GM06990 (cell line): ENCODE measurements at regions not wholly inside any gene's neighbourhood (a gene's known extent, or its start where the extent isn't known, plus 50 kb on each side); places are given as distances from the start of the nearest gene placed in this dataset.

Experiments used
- DNase-seq: peaks from one replicate; pipeline ENCODE4 v3.0.0-alpha.2; 2011; ENCODE audit not compliant: insufficient read length; ENCODE audit errors: extremely low read depth
- H3K27me3 ChIP-seq: replicated peaks from 2 replicates; pipeline ENCODE4 v1.6.0; 2011; ENCODE audit warnings: low read length; ENCODE audit not compliant: control insufficient read depth, insufficient read depth
- H3K36me3 ChIP-seq: 2 replicates; pipeline ENCODE4 v1.5.1; 2011; ENCODE audit warnings: low read length; ENCODE audit not compliant: control insufficient read depth, insufficient read depth
- H3K4me3 ChIP-seq: replicated peaks from 2 replicates; pipeline ENCODE4 v1.5.1; 2011; ENCODE audit warnings: low read depth, mild to moderate bottlenecking, control low read depth, low read length
- CTCF ChIP-seq: IDR thresholded peaks from 2 replicates; pipeline ENCODE4 v1.5.1; 2011; ENCODE audit warnings: low read length, control low read depth, mild to moderate bottlenecking, inconsistent platforms; ENCODE audit not compliant: insufficient read depth, poor library complexity, severe bottlenecking

DNA sequence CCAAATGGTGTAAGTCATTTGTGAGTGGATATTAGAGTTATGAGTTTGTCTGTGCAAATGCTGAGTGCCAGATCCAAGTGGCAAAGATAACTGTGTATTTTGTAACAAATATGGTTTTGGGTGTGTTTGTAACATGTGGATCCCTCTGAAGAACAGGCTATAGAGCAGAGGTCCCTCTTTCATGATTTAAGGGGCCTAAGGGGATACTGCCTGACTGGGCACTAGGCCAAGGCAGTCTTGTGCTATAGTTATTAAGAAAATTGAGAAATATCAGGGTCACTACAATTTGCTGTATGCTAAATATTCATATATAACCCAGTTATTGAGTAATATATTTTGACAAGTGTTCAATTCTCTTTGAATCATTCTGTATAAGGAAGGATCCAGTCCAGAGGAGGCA lies 555.6 kb upstream of the RGMA start:
- TF ChIP-seq CTCF = no peak
- Histone ChIP-seq H3K27me3 (no peaks in the 10 kb centered on the region), H3K36me3 (no peaks in the 10 kb centered on the region), H3K4me3 (no peak overlapping the region)
- DNase-seq = no peak

DNA sequence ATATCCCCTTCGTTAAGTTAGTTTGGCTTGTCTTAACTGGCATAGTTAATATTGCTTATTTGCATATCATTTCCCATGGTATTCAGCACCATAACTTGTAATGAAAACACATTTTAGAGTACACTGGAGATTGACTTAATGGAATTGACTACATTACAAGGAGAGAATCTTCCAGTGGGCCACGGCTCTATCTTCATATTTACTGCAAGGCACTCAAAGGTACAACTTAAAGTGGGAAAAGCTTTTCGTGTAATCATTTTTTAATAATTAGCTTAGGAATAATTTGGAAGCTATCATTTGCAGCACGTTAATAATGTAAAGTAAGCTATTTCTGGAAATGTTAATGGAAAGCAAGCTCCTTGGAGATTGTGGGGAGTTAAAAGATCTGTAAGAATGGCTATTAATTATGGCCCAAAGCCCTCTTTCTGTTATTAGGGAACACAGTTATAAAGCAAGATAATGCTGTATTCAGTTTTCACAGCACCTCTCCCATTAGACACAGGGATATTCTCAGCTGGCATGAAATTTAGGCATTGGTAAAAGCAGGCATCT lies 551.5 kb upstream of the RGMA start:
- no peaks in the 10 kb centered on the region for H3K36me3 ChIP-seq
- no peak overlapping the region for H3K4me3 ChIP-seq
- DNase-seq = no peak
- no peaks in the 10 kb centered on the region for H3K27me3 ChIP-seq
- TF ChIP-seq CTCF = no peak

GRCh38 chr15:93631958-93632618 lies 543.1 kb upstream of the RGMA start:
- H3K27me3 ChIP-seq = no peaks in the 10 kb centered on the region
- DNase-seq = no peak
- no peak overlapping the region for H3K4me3 ChIP-seq
- no peaks in the 10 kb centered on the region for H3K36me3 ChIP-seq
- TF ChIP-seq CTCF = no peak

DNA sequence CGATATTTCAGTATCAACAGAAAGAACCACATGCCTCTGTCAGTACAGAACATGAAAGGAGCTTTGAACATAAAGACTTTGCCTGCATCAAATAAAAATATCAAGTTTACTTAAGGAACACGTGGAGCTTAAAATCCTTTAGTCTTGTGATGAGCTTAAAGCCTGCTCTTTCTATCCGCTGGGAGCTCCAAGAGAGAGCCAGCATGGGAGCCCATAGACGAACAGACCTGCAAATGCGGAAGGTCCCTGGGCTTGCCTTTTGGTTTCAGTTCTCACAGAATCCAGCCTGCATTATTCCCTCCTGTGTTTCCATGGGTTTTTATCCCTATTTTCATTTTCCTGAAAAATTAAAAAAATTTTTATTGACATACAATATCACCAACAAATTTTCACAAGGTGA lies 530.6 kb upstream of the RGMA start:
- no peak for DNase-seq
- no peak for TF ChIP-seq CTCF
- H3K4me3 ChIP-seq = no peak overlapping the region
- no peaks in the 10 kb centered on the region for H3K27me3 ChIP-seq
- no peaks in the 10 kb centered on the region for H3K36me3 ChIP-seq

DNA sequence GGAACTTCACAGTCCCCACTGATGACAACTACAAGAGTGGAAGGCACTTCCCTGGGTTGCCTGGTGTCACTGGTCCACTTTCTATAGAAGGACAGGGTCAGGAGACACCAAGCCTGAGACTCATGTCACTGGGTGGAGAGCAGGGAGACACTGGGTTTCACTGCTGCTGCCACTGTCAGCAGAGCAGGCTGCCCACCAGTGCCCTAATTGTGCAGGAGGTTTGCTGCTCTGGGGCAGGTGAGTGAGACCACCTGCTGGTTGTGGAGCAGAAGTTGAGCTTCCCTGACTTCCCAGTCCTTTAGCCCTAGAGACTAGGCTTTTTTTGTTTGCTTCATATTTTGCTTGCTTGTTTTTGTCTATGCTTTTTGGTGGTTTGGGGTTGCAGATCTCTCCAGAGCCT lies 528.4 kb upstream of the RGMA start:
- H3K4me3 ChIP-seq = no peak overlapping the region
- no peaks in the 10 kb centered on the region for H3K27me3 ChIP-seq
- DNase-seq = no peak
- no peaks in the 10 kb centered on the region for H3K36me3 ChIP-seq
- no peak for TF ChIP-seq CTCF
